ENCODE measurements at regions not wholly inside any gene's neighbourhood (a gene's known extent, or its start where the extent isn't known, plus 50 kb on each side); places are given as distances from the start of the nearest gene placed in this dataset.
A peak's percentile ranks its signal among the peaks of the same experiment; 100 is the strongest.

DNA sequence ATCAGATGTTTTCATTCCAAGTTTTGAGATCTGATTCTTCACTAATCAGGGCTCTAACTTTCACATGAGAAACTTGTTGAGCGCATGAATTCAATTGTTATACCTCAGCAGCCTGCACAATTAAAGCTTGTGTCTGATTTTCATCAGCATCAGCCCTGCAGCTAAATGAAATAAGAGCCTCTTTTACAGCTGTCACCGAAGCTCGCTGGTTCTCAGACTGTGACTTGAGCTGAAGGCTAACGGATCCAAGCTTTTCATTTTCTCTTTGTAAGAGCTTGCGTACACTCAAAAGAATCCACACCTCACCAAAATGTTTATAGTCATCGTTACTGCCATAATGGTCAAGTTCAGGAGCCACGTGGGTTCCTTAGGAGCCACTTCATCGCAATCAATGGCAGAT, 65.5 kb upstream of the BEGAIN start:
- no peak overlapping the region for H3K27ac Mint-ChIP-seq
- DNase-seq (no peak), ATAC-seq (replicated peaks in 1 of 2) (no peak)
- no peaks in the 10 kb centered on the region for H3K9me3 Mint-ChIP-seq
- no peak overlapping the region for H3K4me3 Mint-ChIP-seq
- H3K4me1 Mint-ChIP-seq (ENCODE audit: low read depth) = no peaks in the 10 kb centered on the region
- peaks cover 19% of the 10 kb centered on the region for H3K27me3 Mint-ChIP-seq (ENCODE audit: low read depth)
- no peaks in the 10 kb centered on the region for H3K36me3 Mint-ChIP-seq (ENCODE audit: insufficient read depth in 2 of 2)

DNA sequence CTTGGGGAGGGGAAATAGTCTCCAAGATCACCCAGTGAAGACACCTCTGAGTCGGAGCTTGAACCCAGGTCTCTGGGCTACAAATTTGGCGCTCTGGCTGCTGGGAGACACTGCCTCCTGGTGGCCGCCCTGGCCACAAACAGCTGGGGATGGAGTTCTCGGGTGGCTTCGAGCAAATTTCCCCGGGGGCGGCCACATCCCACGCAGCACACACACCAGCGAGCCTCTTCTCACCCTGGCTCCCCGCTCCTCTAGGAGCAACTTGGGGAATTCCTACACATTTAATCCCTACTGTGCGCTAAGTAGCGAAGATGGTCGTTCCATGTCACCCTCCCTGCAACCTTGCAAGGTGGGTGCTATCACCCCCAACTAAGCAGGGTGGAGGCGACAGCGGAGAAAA, 66.2 kb upstream of the BEGAIN start:
- peaks cover 19% of the 10 kb centered on the region for H3K27me3 Mint-ChIP-seq (ENCODE audit: low read depth)
- no peak overlapping the region for H3K4me3 Mint-ChIP-seq
- no peaks in the 10 kb centered on the region for H3K4me1 Mint-ChIP-seq (ENCODE audit: low read depth)
- DNase-seq = peak; percentile 42 to 52
- no peak overlapping the region for H3K27ac Mint-ChIP-seq
- peak in 1 of 2 donors; percentile 36 for ATAC-seq (replicated peaks in 1 of 2)
- H3K36me3 Mint-ChIP-seq (ENCODE audit: insufficient read depth in 2 of 2) = no peaks in the 10 kb centered on the region
- no peaks in the 10 kb centered on the region for H3K9me3 Mint-ChIP-seq

DNA sequence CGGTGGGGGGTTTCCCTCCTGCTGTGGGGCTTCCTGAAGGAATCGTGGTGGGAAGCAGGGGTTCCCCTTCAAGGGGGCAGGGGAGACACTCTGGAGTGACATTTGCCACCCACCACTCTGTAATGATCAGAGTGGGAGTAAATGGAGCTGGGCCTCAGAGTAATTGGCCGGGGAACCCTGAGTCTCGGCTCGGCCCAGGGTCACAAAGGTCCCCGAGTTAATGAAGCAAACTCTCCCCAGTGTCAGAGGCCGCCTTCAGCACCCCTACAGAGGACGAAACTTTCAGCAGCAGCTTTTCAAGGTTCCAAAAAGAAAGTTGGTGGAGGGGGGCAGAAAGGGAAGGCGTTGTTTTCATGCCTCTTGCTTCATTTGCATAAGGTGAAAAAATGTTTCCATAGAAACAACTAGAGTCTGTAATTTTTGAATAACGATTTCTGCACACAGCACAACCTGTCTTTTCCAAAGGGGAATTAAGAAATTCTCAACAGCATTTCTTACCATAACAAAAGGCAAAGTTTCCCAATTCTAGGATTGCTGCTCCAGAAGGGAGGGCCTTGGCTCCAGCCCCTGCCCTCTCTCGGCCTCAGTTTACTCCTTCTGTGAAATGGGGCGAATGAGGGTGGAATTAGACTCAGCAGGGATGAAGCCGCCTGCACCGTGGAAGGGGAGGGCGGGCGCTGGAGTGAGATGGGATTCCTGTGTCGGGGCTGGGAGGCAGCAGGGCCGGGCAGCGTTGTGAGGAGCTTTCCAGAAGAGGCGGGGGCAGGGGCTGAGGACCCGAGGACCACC, 67.0 kb upstream of the BEGAIN start:
- Mint-ChIP-seq H3K36me3 (ENCODE audit: insufficient read depth in 2 of 2) (no peaks in the 10 kb centered on the region), H3K4me1 (ENCODE audit: low read depth) (no peaks in the 10 kb centered on the region), H3K9me3 (no peaks in the 10 kb centered on the region), H3K27ac (no peak overlapping the region), H3K4me3 (peak overlapping the region in 1 of 2 donors; percentile 29), H3K27me3 (ENCODE audit: low read depth) (peaks cover 19% of the 10 kb centered on the region)
- no peak for DNase-seq
- peak in 1 of 2 donors; percentile 25 for ATAC-seq (replicated peaks in 1 of 2)

DNA sequence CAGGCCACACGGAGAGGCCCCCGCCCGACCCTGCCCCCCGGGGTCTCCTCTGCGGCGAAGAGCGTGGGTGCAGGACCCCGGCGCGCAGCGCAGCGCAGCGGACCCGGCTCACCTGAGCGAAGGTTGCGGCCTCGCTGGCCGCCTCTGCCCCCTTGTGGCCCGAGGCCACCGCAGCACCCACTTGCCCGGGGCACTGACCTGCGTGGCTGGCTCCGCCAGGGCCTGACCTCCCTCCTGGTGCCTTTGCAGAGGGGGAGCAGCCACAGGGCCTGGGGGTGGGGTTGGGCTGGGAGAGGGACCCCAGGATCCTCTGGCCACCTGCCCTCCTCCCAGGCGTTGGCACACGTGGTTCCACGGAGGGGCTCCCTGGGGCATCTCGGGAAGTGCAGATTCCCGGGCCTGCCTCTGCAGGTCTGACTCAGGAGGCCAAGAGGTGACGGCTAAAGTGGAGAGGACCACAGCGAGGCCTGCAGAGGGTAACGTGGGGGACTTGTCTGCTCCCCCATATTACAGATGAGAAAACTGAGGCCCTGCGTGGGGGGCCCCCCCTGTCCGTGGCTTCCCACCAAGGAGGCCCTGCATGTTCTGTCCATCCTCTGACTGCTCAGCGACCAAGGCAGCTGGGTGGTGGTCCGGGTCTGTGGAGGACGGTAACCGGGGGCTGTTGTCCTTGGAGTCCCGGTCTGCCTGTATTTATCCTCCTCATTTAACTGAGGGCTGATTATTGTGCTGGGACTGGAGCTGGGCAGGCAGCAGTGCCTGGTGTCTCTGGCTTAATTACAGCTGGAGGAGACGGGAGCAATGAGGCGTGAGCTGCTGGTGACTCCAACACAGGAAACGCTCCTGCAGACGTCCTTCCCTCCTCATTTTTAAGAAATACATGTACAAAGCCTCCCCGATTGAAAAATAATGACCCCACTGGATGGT, 67.9 kb upstream of the BEGAIN start:
- no peak overlapping the region for H3K4me3 Mint-ChIP-seq
- H3K27ac Mint-ChIP-seq = no peak overlapping the region
- peak; percentile 60 to 64 for DNase-seq
- peaks cover 19% of the 10 kb centered on the region for H3K27me3 Mint-ChIP-seq (ENCODE audit: low read depth)
- no peaks in the 10 kb centered on the region for H3K36me3 Mint-ChIP-seq (ENCODE audit: insufficient read depth in 2 of 2)
- peak; percentile 76 to 82 for ATAC-seq (replicated peaks in 1 of 2)
- H3K9me3 Mint-ChIP-seq = no peaks in the 10 kb centered on the region
- no peaks in the 10 kb centered on the region for H3K4me1 Mint-ChIP-seq (ENCODE audit: low read depth)

DNA sequence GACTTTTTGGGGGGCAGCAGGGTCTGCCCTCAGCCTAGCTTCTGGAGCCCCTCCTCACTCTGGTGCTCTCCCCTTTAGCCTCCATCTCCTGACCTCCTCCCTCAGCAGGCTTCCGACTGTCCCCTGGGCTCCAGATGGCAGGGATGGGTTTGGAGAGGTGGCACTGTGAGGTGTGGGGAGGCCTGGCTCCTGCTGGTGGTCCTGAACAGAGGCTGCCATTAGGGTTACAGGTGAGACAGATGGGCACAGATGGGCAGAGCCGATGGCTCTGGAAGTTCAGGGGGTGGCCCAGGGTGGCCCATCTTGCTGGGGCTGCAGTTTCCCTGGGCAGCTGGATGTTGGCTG, 68.5 kb upstream of the BEGAIN start:
- DNase-seq (no peak), ATAC-seq (replicated peaks in 1 of 2) (no peak)
- no peak overlapping the region for H3K4me3 Mint-ChIP-seq
- no peak overlapping the region for H3K27ac Mint-ChIP-seq
- H3K4me1 Mint-ChIP-seq (ENCODE audit: low read depth) = no peaks in the 10 kb centered on the region
- H3K27me3 Mint-ChIP-seq (ENCODE audit: low read depth) = peaks cover 19% of the 10 kb centered on the region
- H3K36me3 Mint-ChIP-seq (ENCODE audit: insufficient read depth in 2 of 2) = no peaks in the 10 kb centered on the region
- H3K9me3 Mint-ChIP-seq = no peaks in the 10 kb centered on the region

DNA sequence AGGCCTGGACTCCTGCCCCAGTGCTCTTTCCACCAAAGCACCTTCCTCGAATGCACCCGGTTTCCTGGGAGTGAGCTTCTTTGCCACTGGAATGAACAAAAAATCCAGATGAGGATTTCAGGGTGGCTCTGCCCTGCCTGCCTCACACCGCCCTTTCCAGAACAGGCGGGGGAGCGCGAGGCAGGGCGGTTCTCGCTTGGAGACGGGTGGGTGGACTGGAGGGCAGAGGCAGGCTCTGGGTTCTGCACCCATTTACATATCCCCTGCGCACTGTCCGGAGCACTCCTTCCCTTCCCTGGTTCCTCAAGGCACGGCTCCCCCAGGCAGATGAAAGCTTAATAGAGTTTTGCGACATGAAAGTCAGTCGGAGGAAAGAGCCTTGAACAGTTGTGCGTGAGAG, 69.7 kb upstream of the DLK1 start:
- no peak for ATAC-seq (replicated peaks in 1 of 2)
- no peaks in the 10 kb centered on the region for H3K9me3 Mint-ChIP-seq
- no peak for DNase-seq
- H3K27me3 Mint-ChIP-seq (ENCODE audit: low read depth) = peaks cover 19% of the 10 kb centered on the region
- no peaks in the 10 kb centered on the region for H3K36me3 Mint-ChIP-seq (ENCODE audit: insufficient read depth in 2 of 2)
- H3K27ac Mint-ChIP-seq = no peak overlapping the region
- H3K4me3 Mint-ChIP-seq = no peak overlapping the region
- H3K4me1 Mint-ChIP-seq (ENCODE audit: low read depth) = no peaks in the 10 kb centered on the region

DNA sequence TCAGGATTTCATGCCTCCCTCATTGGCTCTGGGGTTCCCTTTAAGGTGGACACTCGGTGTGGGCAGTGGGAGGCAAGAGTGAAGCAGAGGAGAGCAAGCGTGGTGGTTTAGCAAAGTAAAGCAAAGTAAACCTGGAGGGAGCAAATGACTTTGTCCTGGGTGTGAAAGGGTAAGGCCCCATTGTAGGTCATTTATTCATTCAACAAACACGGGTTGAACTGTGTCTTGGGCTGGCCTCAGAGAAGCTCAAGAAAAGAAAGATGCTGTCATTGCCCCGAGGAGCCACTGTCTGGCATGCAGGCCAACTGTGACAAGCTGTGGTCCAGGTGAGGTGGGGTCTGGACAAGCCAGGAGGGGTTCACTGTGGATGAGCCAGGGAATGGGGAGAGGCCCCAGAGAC, 68.9 kb upstream of the DLK1 start:
- no peaks in the 10 kb centered on the region for H3K4me1 Mint-ChIP-seq (ENCODE audit: low read depth)
- no peaks in the 10 kb centered on the region for H3K36me3 Mint-ChIP-seq (ENCODE audit: insufficient read depth in 2 of 2)
- H3K9me3 Mint-ChIP-seq = no peaks in the 10 kb centered on the region
- no peak overlapping the region for H3K4me3 Mint-ChIP-seq
- H3K27ac Mint-ChIP-seq = no peak overlapping the region
- no peak for DNase-seq
- ATAC-seq (replicated peaks in 1 of 2) = no peak
- peaks cover 19% of the 10 kb centered on the region for H3K27me3 Mint-ChIP-seq (ENCODE audit: low read depth)

DNA sequence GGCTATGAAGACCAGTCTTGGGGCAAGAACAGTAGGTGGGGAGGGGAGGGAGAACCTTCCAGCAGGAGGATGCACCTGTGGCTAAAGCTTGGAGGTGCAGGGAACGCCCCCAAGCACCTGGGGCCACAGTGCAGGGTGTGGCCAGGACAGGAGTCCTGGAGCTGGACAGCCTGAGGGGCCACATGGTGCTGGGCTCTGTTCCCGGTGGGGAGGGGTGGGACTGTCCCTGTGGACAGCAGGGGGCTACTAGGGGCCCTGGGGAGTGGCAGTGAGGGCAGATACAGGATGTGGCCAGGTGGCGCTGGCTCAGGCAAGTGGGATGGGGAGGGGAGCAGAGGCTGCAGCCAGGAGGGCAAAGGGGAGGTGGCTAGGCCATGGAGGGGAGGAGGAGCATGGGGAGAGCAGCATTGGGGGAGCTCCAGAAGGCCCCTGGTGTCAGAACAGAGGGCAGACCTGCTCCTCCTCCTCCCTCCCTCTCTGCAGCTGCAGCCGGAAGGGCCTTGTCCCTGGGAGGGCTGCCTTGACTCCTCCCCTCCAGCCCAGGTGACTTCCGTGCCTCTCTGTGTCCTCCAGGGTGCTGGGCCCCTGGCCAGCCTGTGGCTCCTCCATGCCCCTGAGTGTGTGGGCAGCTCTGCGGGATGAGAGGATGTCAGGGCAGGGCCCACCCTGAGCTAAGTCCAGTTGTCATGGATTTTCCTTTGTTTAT, 68.4 kb upstream of the DLK1 start:
- Mint-ChIP-seq H3K27me3 (ENCODE audit: low read depth) (peaks cover 19% of the 10 kb centered on the region), H3K4me1 (ENCODE audit: low read depth) (no peaks in the 10 kb centered on the region), H3K4me3 (no peak overlapping the region), H3K27ac (no peak overlapping the region), H3K9me3 (no peaks in the 10 kb centered on the region), H3K36me3 (ENCODE audit: insufficient read depth in 2 of 2) (no peaks in the 10 kb centered on the region)
- no peak for DNase-seq
- ATAC-seq (replicated peaks in 1 of 2) = no peak

DNA sequence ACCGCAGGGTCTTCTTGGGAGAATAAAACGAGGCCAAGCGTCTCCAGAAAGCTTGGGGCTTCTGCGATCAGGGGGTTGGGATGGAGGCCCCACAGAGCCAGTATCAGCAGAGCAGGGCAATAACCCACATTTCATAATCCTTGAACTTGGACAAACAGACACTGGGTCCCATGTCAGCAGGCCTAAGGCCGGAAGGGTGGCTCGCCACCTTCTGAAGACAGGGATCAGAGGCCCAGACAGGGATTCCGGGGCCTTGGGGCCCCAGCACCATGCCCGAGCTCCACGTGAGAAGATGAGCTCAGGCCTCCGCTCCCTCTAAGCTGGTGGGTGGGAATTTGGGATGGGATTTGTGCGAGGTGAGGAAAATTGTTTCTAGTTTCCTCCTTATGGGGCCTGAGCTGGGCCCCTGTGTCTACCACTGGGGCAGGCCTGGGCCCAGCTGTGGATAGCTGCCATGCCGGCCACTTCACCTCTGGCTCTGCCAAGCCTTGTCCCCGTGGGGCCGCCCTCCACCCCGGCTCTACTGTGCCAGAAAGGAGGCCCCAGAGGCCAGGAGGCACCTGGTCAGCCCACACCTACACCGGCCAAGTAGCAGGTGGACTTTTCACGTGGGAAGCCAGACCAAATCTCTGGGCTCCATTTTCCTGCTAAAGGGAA, 67.2 kb upstream of the DLK1 start:
- DNase-seq (no peak), ATAC-seq (replicated peaks in 1 of 2) (no peak)
- Mint-ChIP-seq H3K36me3 (ENCODE audit: insufficient read depth in 2 of 2) (no peaks in the 10 kb centered on the region), H3K27ac (no peak overlapping the region), H3K9me3 (no peaks in the 10 kb centered on the region), H3K4me1 (ENCODE audit: low read depth) (no peaks in the 10 kb centered on the region), H3K4me3 (no peak overlapping the region), H3K27me3 (ENCODE audit: low read depth) (peaks cover 14% of the 10 kb centered on the region)

DNA sequence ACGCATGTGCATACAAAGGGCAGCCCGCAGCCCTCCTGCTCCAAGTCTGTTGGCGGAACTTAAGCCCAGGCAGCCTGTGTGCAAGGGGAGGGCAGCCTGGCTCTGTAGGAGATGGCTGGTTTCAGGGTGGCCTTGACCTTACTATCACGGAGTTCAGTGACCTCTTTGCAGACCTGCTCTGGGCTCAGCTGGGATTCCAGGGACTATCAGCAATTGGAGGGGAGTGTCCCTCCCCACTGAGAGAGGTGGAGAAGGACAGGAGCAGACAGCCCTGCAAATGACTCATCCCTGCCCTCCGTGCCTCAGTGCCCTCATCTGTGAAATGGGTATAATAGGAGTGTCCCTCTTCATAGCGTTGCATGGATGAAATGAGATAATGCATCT, 66.2 kb upstream of the DLK1 start:
- H3K27ac Mint-ChIP-seq = no peak overlapping the region

DNA sequence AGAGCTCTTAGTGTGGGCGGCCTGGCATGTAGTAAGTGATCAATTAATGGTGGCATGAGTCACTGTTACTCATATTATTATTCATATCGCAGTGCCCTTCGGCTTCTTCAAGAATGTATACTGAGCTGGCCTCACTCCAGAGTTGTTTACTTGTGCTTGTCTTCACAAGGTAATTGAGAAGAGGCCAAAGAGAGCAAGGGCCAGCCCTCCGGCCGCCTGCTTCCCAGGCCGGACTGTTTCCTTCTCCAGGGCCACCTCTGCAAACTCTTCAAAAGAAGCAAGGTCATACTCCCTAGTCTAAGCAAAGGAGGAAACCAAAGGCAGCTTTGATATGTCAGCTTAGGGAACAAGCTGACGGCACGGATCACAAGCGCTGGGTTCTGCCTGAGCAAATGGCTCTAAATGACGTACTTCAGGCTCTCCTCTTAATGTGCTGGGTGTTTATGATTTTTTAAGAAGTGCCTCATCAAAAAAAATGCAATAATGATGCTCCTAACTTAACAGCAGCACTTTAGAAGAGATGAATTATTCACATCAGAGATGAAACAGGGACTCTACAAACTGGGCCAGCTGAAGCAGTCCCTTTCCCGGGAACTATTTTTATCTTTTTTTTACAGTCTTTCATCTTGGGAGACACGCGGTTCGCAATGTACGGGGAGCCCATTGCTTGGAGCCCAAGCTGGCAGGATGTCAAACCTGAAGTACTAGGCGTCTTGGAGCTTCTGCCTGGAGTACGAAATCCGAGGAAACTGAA, 65.6 kb upstream of the DLK1 start:
- Mint-ChIP-seq H3K9me3 (no peaks in the 10 kb centered on the region), H3K36me3 (ENCODE audit: insufficient read depth in 2 of 2) (no peaks in the 10 kb centered on the region), H3K27me3 (ENCODE audit: low read depth) (peaks cover 4% of the 10 kb centered on the region), H3K4me1 (ENCODE audit: low read depth) (no peaks in the 10 kb centered on the region), H3K4me3 (no peak overlapping the region), H3K27ac (no peak overlapping the region)
- ATAC-seq (replicated peaks in 1 of 2) (no peak), DNase-seq (no peak)

More for the DNA sequence above, 66.2 kb upstream of the DLK1 start:
- DNase-seq (no peak), ATAC-seq (replicated peaks in 1 of 2) (no peak)
- no peaks in the 10 kb centered on the region for H3K9me3 Mint-ChIP-seq
- no peaks in the 10 kb centered on the region for H3K4me1 Mint-ChIP-seq (ENCODE audit: low read depth)
- H3K27me3 Mint-ChIP-seq (ENCODE audit: low read depth) = peaks cover 10% of the 10 kb centered on the region
- H3K36me3 Mint-ChIP-seq (ENCODE audit: insufficient read depth in 2 of 2) = no peaks in the 10 kb centered on the region
- H3K4me3 Mint-ChIP-seq = no peak overlapping the region
